Astrocyte of the spinal cord (primary cell): ENCODE measurements at regions not wholly inside any gene's neighbourhood (a gene's known extent, or its start where the extent isn't known, plus 50 kb on each side); places are given as distances from the start of the nearest gene placed in this dataset.

ENCODE experiments used
- DNase-seq: peaks from one replicate; pipeline ENCODE4 v3.0.0; 2011; ENCODE audit warnings: low read depth, low spot score
- H3K4me3 ChIP-seq: 2 replicates; pipeline ENCODE4 v1.5.1; 2011; ENCODE audit warnings: low read depth, mild to moderate bottlenecking, low read length, moderate library complexity
- in situ Hi-C: cut with HindIII; loops from 2 replicates; pipeline ENCODE4 v1.10.0; 2017; ENCODE audit warnings: low sequenced_read_pairs
- TF ChIP-seq, protein P1 (sequence below): IDR thresholded peaks from 2 replicates; pipeline ENCODE4 v1.5.1; 2012; ENCODE audit warnings: low read depth, mild to moderate bottlenecking, low read length, inconsistent platforms

GRCh38 chr1:116314305-116314919, 58.6 kb upstream of the ATP1A1 start:
- TF ChIP-seq, protein P1, sequence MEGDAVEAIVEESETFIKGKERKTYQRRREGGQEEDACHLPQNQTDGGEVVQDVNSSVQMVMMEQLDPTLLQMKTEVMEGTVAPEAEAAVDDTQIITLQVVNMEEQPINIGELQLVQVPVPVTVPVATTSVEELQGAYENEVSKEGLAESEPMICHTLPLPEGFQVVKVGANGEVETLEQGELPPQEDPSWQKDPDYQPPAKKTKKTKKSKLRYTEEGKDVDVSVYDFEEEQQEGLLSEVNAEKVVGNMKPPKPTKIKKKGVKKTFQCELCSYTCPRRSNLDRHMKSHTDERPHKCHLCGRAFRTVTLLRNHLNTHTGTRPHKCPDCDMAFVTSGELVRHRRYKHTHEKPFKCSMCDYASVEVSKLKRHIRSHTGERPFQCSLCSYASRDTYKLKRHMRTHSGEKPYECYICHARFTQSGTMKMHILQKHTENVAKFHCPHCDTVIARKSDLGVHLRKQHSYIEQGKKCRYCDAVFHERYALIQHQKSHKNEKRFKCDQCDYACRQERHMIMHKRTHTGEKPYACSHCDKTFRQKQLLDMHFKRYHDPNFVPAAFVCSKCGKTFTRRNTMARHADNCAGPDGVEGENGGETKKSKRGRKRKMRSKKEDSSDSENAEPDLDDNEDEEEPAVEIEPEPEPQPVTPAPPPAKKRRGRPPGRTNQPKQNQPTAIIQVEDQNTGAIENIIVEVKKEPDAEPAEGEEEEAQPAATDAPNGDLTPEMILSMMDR = no peak
- H3K4me3 ChIP-seq = no peak overlapping the region
- in situ Hi-C loops = no loop called here

DNA sequence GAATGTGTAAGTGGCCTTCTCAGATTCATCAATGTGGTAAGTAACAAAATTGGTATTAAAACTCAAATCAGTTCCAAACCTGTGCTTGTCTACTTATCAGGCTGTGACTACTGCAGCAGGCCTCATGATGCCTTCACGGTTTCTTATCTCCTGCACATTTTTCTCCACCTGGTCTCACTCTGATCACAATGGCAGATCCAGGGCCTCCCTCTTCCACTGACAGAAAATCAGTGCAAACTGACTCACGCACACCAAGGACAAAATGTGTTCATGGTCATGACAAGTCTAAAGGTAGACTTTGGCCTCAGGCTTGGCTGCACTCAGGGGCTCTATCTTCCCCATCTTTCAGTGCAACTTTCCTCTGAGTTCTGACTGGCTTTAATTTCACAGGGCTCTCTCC, 56.7 kb upstream of the ATP1A1 start:
- TF ChIP-seq, protein P1 = no peak
- in situ Hi-C loops = no loop called here
- no peak overlapping the region for H3K4me3 ChIP-seq
- DNase-seq = no peak

More at GRCh38 chr1:116314305-116314919, 58.6 kb upstream of the ATP1A1 start:
- no peak for DNase-seq

DNA sequence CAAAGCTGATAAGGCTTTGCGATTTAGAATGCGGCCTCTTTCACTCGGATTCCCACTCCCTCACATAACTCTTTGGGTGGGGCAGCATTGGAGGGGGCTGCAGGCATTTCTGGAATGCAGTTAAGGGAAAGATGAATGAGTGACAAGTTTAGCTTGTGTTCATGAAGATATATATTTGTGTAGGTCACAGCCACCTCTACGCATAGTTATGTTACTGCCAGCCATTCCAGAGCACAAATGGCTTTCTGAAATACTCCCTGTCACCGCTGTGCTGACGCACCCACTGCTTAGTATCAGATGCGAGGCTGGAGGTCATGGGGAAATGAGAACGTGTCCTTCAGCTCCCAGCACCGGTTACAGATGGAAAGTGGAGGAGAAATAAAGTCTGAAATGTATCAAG, 54.1 kb upstream of the ATP1A1 start:
- in situ Hi-C loops = no loop called here
- DNase-seq = no peak
- no peak overlapping the region for H3K4me3 ChIP-seq
- TF ChIP-seq, protein P1 = no peak

DNA sequence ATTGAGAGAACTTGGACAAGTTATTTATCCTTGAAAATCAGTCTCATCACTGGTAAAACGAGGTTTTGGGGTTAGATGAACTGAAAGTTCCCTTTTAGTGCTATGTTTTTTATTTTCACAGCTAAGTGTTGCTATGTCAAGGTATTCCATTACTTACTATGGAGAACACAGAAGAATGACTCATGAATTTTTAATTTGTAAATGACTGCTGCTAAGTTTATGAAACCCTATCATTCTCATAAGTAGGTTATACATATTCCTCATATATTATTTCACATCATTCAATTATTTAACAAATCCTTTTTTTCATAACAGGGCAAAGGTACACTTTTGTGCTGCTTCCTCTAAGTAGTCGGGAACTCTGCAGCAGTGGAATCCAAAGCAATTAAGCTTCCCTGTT, 52.2 kb upstream of the ATP1A1 start:
- in situ Hi-C loops = no loop called here
- DNase-seq = no peak
- TF ChIP-seq, protein P1 = no peak

GRCh38 chr1:116321766-116322175, 51.3 kb upstream of the ATP1A1 start:
- no peak for DNase-seq
- in situ Hi-C loops = no loop called here
- H3K4me3 ChIP-seq = no peak overlapping the region
- TF ChIP-seq, protein P1 = no peak

More for the DNA sequence above, 52.2 kb upstream of the ATP1A1 start:
- H3K4me3 ChIP-seq = no peak overlapping the region

DNA sequence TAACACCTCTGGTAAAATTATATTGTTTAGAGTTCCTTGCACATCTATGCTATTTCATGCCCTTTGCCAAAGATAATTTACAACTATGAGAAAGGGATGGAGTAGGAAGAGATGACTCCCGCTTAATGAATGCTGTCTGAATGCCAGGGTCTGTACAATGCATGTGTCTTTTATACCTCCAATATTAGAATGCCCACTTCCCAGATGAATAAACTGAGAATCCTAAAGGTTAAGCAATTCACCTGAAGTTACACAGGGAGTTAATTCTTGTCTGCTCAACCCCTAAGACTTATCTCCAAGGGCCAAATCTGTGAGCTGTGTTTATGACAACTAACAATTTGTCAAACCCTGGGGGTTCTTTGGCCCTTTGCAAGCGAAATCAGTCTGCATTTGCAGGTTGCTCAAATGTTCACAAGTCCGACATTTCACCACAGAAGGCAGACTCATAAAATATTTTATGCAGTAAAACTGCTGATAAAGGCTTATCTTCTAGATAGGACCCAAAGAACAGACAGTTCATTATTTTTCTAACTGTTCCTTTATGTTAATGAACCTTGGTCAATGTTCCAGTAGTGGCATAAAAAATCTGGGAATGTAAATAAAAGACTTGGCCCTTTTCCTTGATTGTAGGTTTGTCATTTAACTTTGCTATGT, 50.2 kb upstream of the ATP1A1 start:
- TF ChIP-seq, protein P1 = no peak
- DNase-seq = no peak
- in situ Hi-C loops = no loop called here
- no peak overlapping the region for H3K4me3 ChIP-seq
